ENCODE measurements at regions not wholly inside any gene's neighbourhood (a gene's known extent, or its start where the extent isn't known, plus 50 kb on each side); places are given as distances from the start of the nearest gene placed in this dataset.

DNA sequence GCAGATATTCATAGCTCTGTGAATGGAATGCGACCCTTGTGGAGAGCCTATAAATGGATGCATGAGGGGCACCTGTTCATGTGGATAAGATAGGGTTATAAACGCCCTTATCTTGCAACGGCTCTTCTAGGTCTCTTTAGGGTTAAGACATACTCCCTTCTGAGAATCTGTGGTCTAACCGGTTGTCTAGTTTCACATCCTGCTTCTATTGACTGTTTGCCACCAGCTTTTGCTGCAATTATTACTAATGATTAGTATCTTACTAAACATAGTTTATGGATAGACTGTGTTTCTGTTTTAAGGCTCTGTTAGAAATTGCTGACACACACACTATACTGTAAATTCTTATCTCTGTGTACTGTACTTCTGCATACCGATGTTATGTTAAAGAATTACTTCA, 198.9 kb upstream of the CYLC2 start:
- Histone ChIP-seq H3K79me2 (ENCODE audit: control insufficient read depth, insufficient read depth, low read length) (no peaks in the 10 kb centered on the region), H4K20me1 (ENCODE audit: control insufficient read depth, extremely low read depth, insufficient read depth, low read length) (no peaks in the 10 kb centered on the region), H3K27me3 (ENCODE audit: control insufficient read depth, insufficient read depth, low read length) (no peaks in the 10 kb centered on the region), H3K36me3 (ENCODE audit: control insufficient read depth, insufficient read depth, low read length) (no peaks in the 10 kb centered on the region), H3K4me2 (ENCODE audit: extremely low read depth, insufficient read depth, low read length) (no peak overlapping the region), H3K9me3 (ENCODE audit: control insufficient read depth, insufficient read depth, low read depth, low read length) (no peaks in the 10 kb centered on the region), H2AFZ (ENCODE audit: low read length) (no peak overlapping the region), H3K4me1 (ENCODE audit: control insufficient read depth, extremely low read depth, insufficient read depth, low read length) (no peaks in the 10 kb centered on the region), H3K4me3 (replicated peaks in 1 of 4; ENCODE audit: control extremely low read depth in 1 of 4, insufficient read depth in 1 of 4, low read depth in 3 of 4, low read length in 4 of 4) (no peak overlapping the region), H3K9ac (ENCODE audit: insufficient read depth, low read length) (no peak overlapping the region), H3K27ac (ENCODE audit: insufficient read depth, low read length) (no peak overlapping the region)
- no peak for DNase-seq (ENCODE audit: low read depth in 2 of 2)
- TF ChIP-seq CTCF (conservative IDR thresholded peaks at IDR 0.05 in 1 of 2, IDR thresholded peaks at IDR 0.05 in 1 of 2; ENCODE audit: low read depth in 1 of 2, low read length in 2 of 2): no peak
- TF ChIP-seq EZH2 (IDR thresholded peaks at IDR 0.05; ENCODE audit: low read length, missing control alignments): no peak

DNA sequence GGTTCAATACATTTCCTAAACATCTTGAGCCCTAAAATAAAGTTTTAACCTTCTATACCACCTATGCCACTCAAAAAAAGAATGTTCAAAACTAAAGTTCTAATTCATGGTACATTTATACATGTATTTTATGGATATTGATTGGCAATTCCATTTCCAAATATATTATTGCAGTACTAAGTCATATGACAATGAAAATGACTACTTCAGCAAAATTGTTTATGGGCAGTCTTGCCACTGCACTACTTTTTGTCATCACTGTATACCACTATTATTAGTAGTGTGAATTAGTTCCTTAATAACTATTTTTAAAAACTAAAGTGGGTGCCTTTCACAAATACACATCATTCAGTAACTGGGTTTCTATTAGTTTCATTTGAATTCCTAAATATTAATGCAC, 199.6 kb upstream of the CYLC2 start:
- TF ChIP-seq EZH2 (IDR thresholded peaks at IDR 0.05; ENCODE audit: low read length, missing control alignments): no peak
- TF ChIP-seq CTCF (conservative IDR thresholded peaks at IDR 0.05 in 1 of 2, IDR thresholded peaks at IDR 0.05 in 1 of 2; ENCODE audit: low read depth in 1 of 2, low read length in 2 of 2): no peak
- no peak overlapping the region for H3K4me2 ChIP-seq (ENCODE audit: extremely low read depth, insufficient read depth, low read length)
- DNase-seq (ENCODE audit: low read depth in 2 of 2): no peak
- H3K27me3 ChIP-seq (ENCODE audit: control insufficient read depth, insufficient read depth, low read length): no peaks in the 10 kb centered on the region
- no peak overlapping the region for H3K27ac ChIP-seq (ENCODE audit: insufficient read depth, low read length)
- H3K4me1 ChIP-seq (ENCODE audit: control insufficient read depth, extremely low read depth, insufficient read depth, low read length): no peaks in the 10 kb centered on the region
- no peaks in the 10 kb centered on the region for H3K9me3 ChIP-seq (ENCODE audit: control insufficient read depth, insufficient read depth, low read depth, low read length)
- H3K4me3 ChIP-seq (replicated peaks in 1 of 4; ENCODE audit: control extremely low read depth in 1 of 4, insufficient read depth in 1 of 4, low read depth in 3 of 4, low read length in 4 of 4): no peak overlapping the region
- no peaks in the 10 kb centered on the region for H3K79me2 ChIP-seq (ENCODE audit: control insufficient read depth, insufficient read depth, low read length)
- no peaks in the 10 kb centered on the region for H3K36me3 ChIP-seq (ENCODE audit: control insufficient read depth, insufficient read depth, low read length)
- no peaks in the 10 kb centered on the region for H4K20me1 ChIP-seq (ENCODE audit: control insufficient read depth, extremely low read depth, insufficient read depth, low read length)
- no peak overlapping the region for H2AFZ ChIP-seq (ENCODE audit: low read length)
- no peak overlapping the region for H3K9ac ChIP-seq (ENCODE audit: insufficient read depth, low read length)

GRCh38 chr9:102779356-102779755, 215.8 kb upstream of the CYLC2 start:
- Histone ChIP-seq H3K4me2 (ENCODE audit: extremely low read depth, insufficient read depth, low read length) (no peak overlapping the region), H3K4me3 (replicated peaks in 1 of 4; ENCODE audit: control extremely low read depth in 1 of 4, insufficient read depth in 1 of 4, low read depth in 3 of 4, low read length in 4 of 4) (no peak overlapping the region), H2AFZ (ENCODE audit: low read length) (no peak overlapping the region), H3K27me3 (ENCODE audit: control insufficient read depth, insufficient read depth, low read length) (no peaks in the 10 kb centered on the region), H3K9ac (ENCODE audit: insufficient read depth, low read length) (no peak overlapping the region), H3K79me2 (ENCODE audit: control insufficient read depth, insufficient read depth, low read length) (no peaks in the 10 kb centered on the region), H3K4me1 (ENCODE audit: control insufficient read depth, extremely low read depth, insufficient read depth, low read length) (no peaks in the 10 kb centered on the region), H4K20me1 (ENCODE audit: control insufficient read depth, extremely low read depth, insufficient read depth, low read length) (no peaks in the 10 kb centered on the region), H3K27ac (ENCODE audit: insufficient read depth, low read length) (no peak overlapping the region), H3K9me3 (ENCODE audit: control insufficient read depth, insufficient read depth, low read depth, low read length) (no peaks in the 10 kb centered on the region), H3K36me3 (ENCODE audit: control insufficient read depth, insufficient read depth, low read length) (no peaks in the 10 kb centered on the region)
- TF ChIP-seq EZH2 (IDR thresholded peaks at IDR 0.05; ENCODE audit: low read length, missing control alignments): no peak
- DNase-seq (ENCODE audit: low read depth in 2 of 2): peak in 1 of 2 donors; percentile 1

Data from fibroblast of lung (primary cell).